Activated CD4-positive, alpha-beta memory T cell treated with anti-CD3 and anti-CD28 coated beads for 36 hours (primary cell): ENCODE measurements at regions not wholly inside any gene's neighbourhood (a gene's known extent, or its start where the extent isn't known, plus 50 kb on each side); places are given as distances from the start of the nearest gene placed in this dataset.
"Not testable (repeated sequence)": the region's sequence is repeated elsewhere in the genome, so short reads cannot be mapped to it uniquely, and the experiment has no call there.

ENCODE experiments used
- CTCF ChIA-PET: fragments of 350-600 bp; sonication (Branson Sonifier 250); formaldehyde crosslinking; loops from one replicate; lab custom pipeline; 2021; ENCODE audit warnings: antibody characterized with exemption, inconsistent platforms; lab: Charles Lee
- POLR2A ChIA-PET: fragments of 350-600 bp; sonication (Branson Sonifier 250); formaldehyde crosslinking; loops from one replicate; lab custom pipeline; 2021; ENCODE audit warnings: antibody characterized with exemption; lab: Charles Lee
- DNase-seq: peaks from one replicate; pipeline ENCODE4 v3.0.0-alpha.2; 2020
- H3K27ac Mint-ChIP-seq: one replicate; pipeline ENCODE4 v1.8.0; 2021; ENCODE audit warnings: mixed read lengths
- H3K27me3 Mint-ChIP-seq: one replicate; pipeline ENCODE4 v1.8.0; 2021; ENCODE audit warnings: mixed read lengths
- H3K36me3 Mint-ChIP-seq: one replicate; pipeline ENCODE4 v1.8.0; 2021; ENCODE audit warnings: mixed read lengths
- H3K4me1 Mint-ChIP-seq: one replicate; pipeline ENCODE4 v1.8.0; 2021; ENCODE audit warnings: low read depth, mixed read lengths
- H3K4me3 Mint-ChIP-seq: one replicate; pipeline ENCODE4 v1.8.0; 2021; ENCODE audit warnings: mild to moderate bottlenecking, mixed read lengths
- H3K9me3 Mint-ChIP-seq: one replicate; pipeline ENCODE4 v1.8.0; 2021; ENCODE audit warnings: mixed read lengths
- intact Hi-C: fragments of 100-400 bp; cut with micrococcal nuclease; formaldehyde crosslinking; loops from one replicate; pipeline ENCODE4 v1.15.1; 2023

DNA sequence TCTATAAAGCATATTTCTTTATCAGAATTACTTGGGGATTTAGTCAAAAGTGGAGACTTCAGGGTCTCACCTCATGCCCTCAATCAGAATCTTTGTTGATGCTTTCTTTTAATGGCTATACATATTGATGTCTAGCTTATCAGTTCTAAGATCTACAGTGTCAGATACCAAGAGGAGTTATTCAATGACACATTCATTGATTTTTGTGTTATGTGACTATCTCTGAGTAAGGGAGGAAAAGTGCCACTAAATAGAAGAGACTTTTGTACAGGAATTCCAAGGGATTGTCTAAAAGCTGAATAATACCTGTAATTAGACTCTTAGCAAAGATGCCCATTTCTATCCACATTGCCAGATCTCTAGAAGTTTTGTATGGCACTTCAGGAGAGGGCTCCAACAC, 87.2 kb downstream of the HLX start:
- Mint-ChIP-seq H3K4me1 (no peaks in the 10 kb centered on the region), H3K36me3 (no peaks in the 10 kb centered on the region), H3K27ac (no peak overlapping the region), H3K4me3 (no peak overlapping the region), H3K9me3 (peaks cover 8% of the 10 kb centered on the region), H3K27me3 (no peaks in the 10 kb centered on the region)
- DNase-seq = no peak
- intact Hi-C loops = no loop called here
- CTCF ChIA-PET = no interaction called here
- POLR2A ChIA-PET = no interaction called here

DNA sequence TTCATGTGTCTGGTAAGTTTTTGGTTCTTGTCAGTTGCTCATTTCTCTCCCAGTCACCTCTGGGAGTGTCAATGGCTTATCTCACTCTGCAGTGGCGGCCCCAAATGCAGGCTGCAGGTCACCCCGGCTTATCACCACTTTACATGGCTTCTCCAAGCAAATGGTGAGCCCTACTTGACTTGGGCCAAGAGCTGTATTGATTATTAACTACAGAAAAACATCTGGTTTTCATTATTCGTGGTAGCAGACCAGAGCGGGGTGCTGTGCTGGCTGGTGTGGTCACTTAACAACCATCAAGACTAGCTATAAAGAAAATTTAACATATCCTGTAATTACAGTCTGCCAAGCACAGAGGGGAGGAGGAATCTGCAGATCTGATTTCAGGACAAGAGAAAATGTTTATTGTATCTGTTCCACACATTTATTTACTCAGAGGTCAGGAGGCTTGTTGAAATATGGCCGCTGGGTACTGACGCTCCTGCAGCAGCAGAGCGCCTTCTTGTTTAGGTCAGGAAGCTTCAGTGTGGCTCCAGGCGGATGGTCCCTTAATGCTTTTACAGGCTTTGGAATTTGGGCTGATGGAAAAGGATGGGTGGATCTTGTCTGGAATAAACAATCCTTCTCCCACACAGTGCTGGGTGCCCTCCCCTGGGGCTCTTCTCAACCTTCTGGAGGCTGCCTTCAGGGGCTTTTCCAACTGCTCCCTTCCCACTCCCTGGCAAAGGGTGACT, 87.8 kb downstream of the HLX start:
- Mint-ChIP-seq H3K27ac (no peak overlapping the region), H3K4me1 (no peaks in the 10 kb centered on the region), H3K36me3 (no peaks in the 10 kb centered on the region), H3K27me3 (no peaks in the 10 kb centered on the region), H3K4me3 (no peak overlapping the region), H3K9me3 (peaks cover 8% of the 10 kb centered on the region)
- CTCF ChIA-PET = no interaction called here
- intact Hi-C loops = no loop called here
- POLR2A ChIA-PET = no interaction called here
- no peak for DNase-seq

DNA sequence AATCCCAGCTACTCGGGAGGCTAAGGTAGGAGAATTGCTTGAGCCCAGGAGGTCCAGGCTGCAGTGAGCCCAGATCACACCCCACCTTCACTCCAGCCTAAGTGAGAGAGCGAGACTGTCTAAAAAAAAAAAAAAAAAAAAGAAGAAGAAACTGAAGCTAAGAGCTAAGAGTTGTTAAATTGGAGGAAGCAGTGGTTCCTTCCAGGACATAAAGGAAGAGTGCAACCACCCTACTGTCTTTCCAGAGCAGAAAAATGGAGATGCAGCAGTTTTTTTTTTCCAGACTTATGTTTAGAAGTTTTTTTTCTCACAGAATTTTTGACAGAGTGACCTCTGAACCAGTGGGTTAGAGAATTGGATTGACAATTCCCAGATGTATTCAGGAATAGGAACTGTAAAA, 88.7 kb downstream of the HLX start:
- H3K27me3 Mint-ChIP-seq = no peaks in the 10 kb centered on the region
- H3K36me3 Mint-ChIP-seq = no peaks in the 10 kb centered on the region
- no peak overlapping the region for H3K4me3 Mint-ChIP-seq
- intact Hi-C loops = no loop called here
- POLR2A ChIA-PET = no interaction called here
- no peak for DNase-seq
- H3K9me3 Mint-ChIP-seq = peaks cover 8% of the 10 kb centered on the region
- CTCF ChIA-PET = no interaction called here
- H3K4me1 Mint-ChIP-seq = no peaks in the 10 kb centered on the region
- H3K27ac Mint-ChIP-seq = no peak overlapping the region

GRCh38 chr1:220969281-220969680, 90.0 kb downstream of the HLX start:
- H3K9me3 Mint-ChIP-seq, POLR2A ChIA-PET, H3K4me3 Mint-ChIP-seq, DNase-seq, intact Hi-C loops, CTCF ChIA-PET, H3K36me3 Mint-ChIP-seq, H3K4me1 Mint-ChIP-seq, H3K27me3 Mint-ChIP-seq, H3K27ac Mint-ChIP-seq: not testable (repeated sequence)

GRCh38 chr1:220970311-220970710, 91.1 kb downstream of the HLX start:
- ChIA-PET CTCF (interaction anchor here (0.6 kb wide), 1 partner anchor 49 kb away, joined by 3 read pairs; no protein-coding TSS in a partner anchor), POLR2A (no interaction called here)
- no peaks in the 10 kb centered on the region for H3K4me1 Mint-ChIP-seq

DNA sequence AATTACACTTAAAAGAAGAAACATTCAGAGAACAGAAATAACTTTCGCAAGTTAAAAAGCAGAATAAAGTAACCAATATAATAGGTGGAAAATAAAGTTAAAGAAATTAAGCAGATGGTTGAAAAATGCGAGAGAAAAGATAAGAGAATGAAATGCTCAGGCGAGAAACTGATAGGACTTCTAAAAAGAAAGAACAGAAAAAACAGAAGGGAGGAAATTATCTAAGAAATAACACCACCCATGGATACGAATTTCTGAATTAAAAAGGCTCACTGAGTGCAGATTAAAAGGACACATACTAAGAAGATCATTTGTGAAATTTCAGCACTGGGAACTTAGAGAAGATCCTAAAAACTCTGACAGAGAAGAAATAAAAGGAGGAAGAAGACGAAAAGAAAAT, 92.0 kb downstream of the HLX start:
- H3K36me3 Mint-ChIP-seq = no peaks in the 10 kb centered on the region
- ChIA-PET POLR2A (no interaction called here), CTCF (no interaction called here)
- intact Hi-C loops = no loop called here
- peaks cover 2% of the 10 kb centered on the region for H3K9me3 Mint-ChIP-seq
- H3K27me3 Mint-ChIP-seq = no peaks in the 10 kb centered on the region
- H3K4me1 Mint-ChIP-seq = no peaks in the 10 kb centered on the region
- H3K27ac Mint-ChIP-seq = no peak overlapping the region
- H3K4me3 Mint-ChIP-seq = no peak overlapping the region
- DNase-seq = no peak

More at GRCh38 chr1:220970311-220970710, 91.1 kb downstream of the HLX start:
- Mint-ChIP-seq H3K9me3 (peaks cover 2% of the 10 kb centered on the region), H3K27ac (no peak overlapping the region), H3K4me3 (no peak overlapping the region), H3K27me3 (no peaks in the 10 kb centered on the region), H3K36me3 (no peaks in the 10 kb centered on the region)
- intact Hi-C loops = no loop called here
- no peak for DNase-seq

DNA sequence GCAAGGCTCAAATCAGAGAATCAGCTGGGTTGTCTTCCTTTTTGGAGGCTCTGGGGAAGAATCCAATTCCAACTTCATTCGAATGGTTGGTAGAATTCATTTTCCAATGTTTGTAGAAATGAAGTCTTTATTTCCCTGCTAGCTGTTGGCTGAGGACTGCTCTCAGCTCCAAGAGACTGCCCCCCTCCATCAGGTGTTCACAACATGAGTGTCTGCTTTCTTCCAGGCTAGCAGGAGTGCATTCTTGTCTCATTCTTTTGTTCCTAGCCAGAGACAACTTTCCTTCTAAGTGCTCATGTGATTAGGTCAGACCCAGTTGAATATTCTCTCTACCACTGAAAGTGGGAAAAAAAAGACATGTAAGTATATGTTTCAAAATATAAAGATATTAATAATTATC, 95.2 kb downstream of the HLX start:
- ChIA-PET CTCF (no interaction called here), POLR2A (no interaction called here)
- no peaks in the 10 kb centered on the region for H3K4me1 Mint-ChIP-seq
- peaks cover 2% of the 10 kb centered on the region for H3K9me3 Mint-ChIP-seq
- DNase-seq = no peak
- intact Hi-C loops = no loop called here
- no peak overlapping the region for H3K4me3 Mint-ChIP-seq
- no peaks in the 10 kb centered on the region for H3K27me3 Mint-ChIP-seq
- no peaks in the 10 kb centered on the region for H3K36me3 Mint-ChIP-seq
- no peak overlapping the region for H3K27ac Mint-ChIP-seq

DNA sequence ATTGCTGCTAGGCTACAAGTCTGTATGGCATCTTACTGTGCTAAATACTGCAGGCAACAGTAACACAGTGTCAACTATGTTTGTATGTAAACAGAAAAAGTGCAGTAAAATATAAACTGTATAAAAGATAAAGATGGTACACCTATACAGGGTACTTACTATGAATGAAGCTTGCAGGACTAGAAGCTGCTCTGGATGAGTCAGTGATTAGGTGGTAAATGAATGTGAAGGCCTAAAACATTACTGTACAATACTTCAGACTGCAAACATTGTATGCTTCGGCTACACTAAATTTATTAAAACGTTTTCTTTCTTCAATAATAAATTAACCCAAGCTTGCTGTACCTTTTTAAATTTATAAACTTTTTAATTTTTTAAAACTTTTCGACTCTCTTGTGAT, 97.1 kb downstream of the HLX start:
- ChIA-PET POLR2A (no interaction called here), CTCF (no interaction called here)
- Mint-ChIP-seq H3K4me1 (no peaks in the 10 kb centered on the region), H3K27me3 (no peaks in the 10 kb centered on the region), H3K9me3 (peaks cover 2% of the 10 kb centered on the region), H3K36me3 (no peaks in the 10 kb centered on the region), H3K27ac (no peak overlapping the region), H3K4me3 (no peak overlapping the region)
- intact Hi-C loops = no loop called here
- DNase-seq = no peak

DNA sequence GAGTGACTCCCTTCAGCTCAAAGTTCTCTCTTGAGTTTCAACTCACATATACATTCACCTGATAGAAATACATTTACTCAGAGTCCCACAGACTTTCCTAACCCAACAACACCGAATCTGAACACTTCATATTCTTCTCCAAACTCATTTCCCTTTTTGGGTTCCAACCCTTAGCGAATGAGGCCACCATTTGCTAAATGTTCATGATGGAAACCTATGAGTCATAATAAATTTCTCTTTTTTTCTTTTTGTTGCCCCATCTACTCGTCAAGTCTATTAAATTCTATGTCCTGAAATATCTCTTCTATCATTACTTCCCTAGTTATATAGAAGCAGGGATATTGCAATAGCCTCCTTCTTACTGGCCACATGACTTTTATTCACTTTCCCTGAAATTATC, 100.1 kb downstream of the HLX start:
- DNase-seq = no peak
- no peaks in the 10 kb centered on the region for H3K4me1 Mint-ChIP-seq
- H3K36me3 Mint-ChIP-seq = no peaks in the 10 kb centered on the region
- POLR2A ChIA-PET = no interaction called here
- intact Hi-C loops = no loop called here
- no peaks in the 10 kb centered on the region for H3K9me3 Mint-ChIP-seq
- no peak overlapping the region for H3K4me3 Mint-ChIP-seq
- CTCF ChIA-PET = no interaction called here
- no peak overlapping the region for H3K27ac Mint-ChIP-seq
- no peaks in the 10 kb centered on the region for H3K27me3 Mint-ChIP-seq

DNA sequence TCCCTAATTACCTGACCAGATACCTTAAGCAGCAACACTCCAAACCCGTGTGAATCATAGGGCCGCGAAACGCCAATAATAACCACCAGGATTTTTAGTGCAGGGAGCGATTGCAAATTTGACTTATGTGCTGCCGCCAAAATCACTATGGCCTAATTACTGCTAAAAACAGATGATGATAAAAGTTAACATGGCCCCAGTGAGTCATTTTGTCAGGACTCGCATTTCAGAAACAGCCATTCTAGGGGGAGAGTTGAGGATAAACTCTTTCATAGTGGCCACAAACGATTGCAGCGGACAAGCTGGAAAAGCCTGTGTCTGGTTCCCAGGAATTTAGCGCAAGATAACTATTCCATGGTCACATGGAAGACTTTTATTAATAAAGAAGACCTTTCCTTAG, 103.4 kb downstream of the HLX start:
- Mint-ChIP-seq H3K27ac (no peak overlapping the region), H3K4me3 (no peak overlapping the region), H3K4me1 (no peaks in the 10 kb centered on the region), H3K9me3 (no peaks in the 10 kb centered on the region), H3K27me3 (no peaks in the 10 kb centered on the region), H3K36me3 (no peaks in the 10 kb centered on the region)
- ChIA-PET POLR2A (no interaction called here), CTCF (no interaction called here)
- DNase-seq = no peak
- intact Hi-C loops = no loop called here

- peaks cover under 1% of the 10 kb centered on the region for H3K27me3 Mint-ChIP-seq
- H3K27ac Mint-ChIP-seq = no peak overlapping the region
- intact Hi-C loops = no loop called here
- ChIA-PET CTCF (no interaction called here), POLR2A (no interaction called here)
- H3K4me3 Mint-ChIP-seq = no peak overlapping the region
- DNase-seq = no peak
- no peaks in the 10 kb centered on the region for H3K4me1 Mint-ChIP-seq
- H3K36me3 Mint-ChIP-seq = no peaks in the 10 kb centered on the region
- H3K9me3 Mint-ChIP-seq = peaks cover 3% of the 10 kb centered on the region
Measured at GRCh38 chr1:220983877-220984635, 104.8 kb downstream of the HLX start.

- no peak for DNase-seq
- ChIA-PET CTCF (no interaction called here), POLR2A (no interaction called here)
- Mint-ChIP-seq H3K4me1 (no peaks in the 10 kb centered on the region), H3K4me3 (no peak overlapping the region), H3K27me3 (peaks cover 2% of the 10 kb centered on the region), H3K9me3 (peaks cover 3% of the 10 kb centered on the region), H3K27ac (no peak overlapping the region), H3K36me3 (no peaks in the 10 kb centered on the region)
- intact Hi-C loops = no loop called here
Measured at GRCh38 chr1:220990427-220991339, 111.4 kb downstream of the HLX start.
